DMS114 treated with DMSO at 0.1 percent for 48 hours (cell line): ENCODE measurements at regions not wholly inside any gene's neighbourhood (a gene's known extent, or its start where the extent isn't known, plus 50 kb on each side); places are given as distances from the start of the nearest gene placed in this dataset.

Experiments
- DNase-seq: peaks from one replicate; lab custom pipeline; 2025; ENCODE audit not compliant: unreplicated experiment; lab: John Stamatoyannopoulos, UW

DNA sequence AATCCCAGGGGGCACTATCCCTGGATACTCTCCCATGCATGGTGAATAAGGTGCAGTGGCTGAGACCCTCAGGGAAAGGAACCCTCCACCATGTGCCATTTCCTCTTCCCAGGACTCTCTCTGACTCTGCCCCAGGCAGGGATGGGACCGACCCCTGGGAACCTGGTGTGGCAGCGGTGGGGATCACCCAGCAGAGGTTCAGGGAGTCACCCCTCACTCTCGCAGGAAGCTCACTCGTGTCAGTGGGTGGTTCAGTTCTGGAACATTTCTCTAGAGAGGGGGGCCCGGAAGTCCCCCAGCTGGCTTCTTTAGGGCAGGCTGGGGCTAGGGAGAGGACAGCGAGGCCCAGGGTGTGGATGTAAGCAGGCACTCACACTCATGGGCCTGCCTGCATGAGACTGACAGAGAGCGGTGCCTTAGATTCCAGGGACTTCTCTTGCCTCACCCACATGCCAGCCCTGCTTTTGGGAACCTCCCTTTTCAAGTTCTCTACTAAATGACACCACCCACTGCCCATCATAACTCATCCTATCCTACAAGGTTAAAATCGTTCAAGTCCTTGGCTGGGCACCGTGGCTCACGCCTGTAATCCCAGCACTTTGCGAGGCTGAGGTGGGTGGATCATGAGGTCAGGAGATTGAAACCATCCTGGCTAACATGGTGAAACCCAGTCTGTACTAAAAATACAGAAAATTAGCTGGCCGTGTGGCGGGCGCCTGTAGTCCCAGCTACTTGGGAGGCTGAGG lies 109.7 kb upstream of the SDK2 start:
- DNase-seq: no peak

- DNase-seq: no peak
Measured at GRCh38 chr17:73754886-73755400, 110.7 kb upstream of the SDK2 start.

DNA sequence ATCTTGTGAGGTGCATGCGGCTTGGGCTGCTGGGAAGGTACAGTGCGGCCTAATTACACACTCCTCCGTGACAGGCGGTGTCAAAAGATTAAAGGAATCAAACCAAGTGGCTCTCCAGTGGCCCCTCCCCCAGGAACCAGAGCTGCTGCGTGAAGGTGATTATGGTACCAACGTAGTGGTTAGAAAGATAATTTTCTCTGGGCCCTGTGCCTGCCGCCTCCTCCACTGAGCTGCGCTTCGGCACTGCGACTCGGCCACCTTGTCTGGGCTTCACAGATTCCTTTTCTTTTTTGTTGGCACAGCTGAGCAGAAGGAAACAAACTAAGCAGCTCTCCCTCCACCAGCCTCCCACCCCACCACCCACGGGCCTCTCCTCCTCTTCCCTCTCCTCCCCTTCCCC lies 113.2 kb upstream of the SDK2 start:
- DNase-seq: no peak

- DNase-seq: no peak
Measured at GRCh38 chr17:73758245-73758644, 114.0 kb upstream of the SDK2 start.

- no peak for DNase-seq
Measured at GRCh38 chr17:73759324-73759723, 115.1 kb upstream of the SDK2 start.

GRCh38 chr17:73759734-73760438 lies 115.6 kb upstream of the SDK2 start:
- no peak for DNase-seq

- no peak for DNase-seq
Measured at GRCh38 chr17:73760439-73760758, 116.2 kb upstream of the SDK2 start.

GRCh38 chr17:73765824-73766563 lies 121.7 kb upstream of the SDK2 start:
- no peak for DNase-seq

- DNase-seq: no peak
Measured at GRCh38 chr17:73767696-73768095, 123.5 kb upstream of the SDK2 start.

DNA sequence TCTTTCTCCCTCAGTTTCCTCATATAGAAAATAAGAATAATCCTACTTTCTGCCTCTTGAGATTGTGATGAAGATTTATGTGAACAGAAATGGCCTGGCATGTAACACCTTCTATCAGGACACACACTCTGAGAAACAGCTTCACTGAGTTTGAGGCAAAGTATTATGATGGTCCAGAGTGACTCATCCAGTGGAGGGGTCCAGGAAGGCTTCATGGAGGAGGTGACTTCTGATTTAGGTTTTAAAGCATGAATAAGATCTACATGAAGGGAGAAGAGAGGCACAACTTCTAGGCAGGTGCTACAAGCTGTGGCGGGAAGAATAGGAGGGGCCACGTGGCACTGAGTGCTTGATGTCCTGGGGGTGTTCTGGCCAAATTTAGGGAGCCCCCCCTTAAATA lies 124.4 kb upstream of the SDK2 start:
- DNase-seq: no peak

DNA sequence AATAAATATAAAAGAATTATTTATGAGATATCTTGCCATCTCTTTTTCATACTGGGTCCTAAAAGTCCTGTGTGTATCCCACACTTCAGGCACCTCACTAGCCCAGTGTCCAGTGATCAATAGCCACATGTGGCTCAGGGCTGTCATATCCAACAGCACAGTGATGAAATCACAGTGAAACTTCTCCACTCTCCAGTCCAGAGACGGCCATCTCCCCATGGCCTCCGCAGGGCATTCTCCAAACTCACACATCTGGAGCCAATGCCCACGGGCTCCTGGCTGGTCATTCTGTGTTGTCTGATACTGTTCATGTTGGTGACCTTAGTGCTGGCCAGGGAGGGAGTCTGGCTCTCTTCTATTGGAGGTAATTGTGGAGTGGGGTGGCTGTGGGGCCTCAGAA lies 125.2 kb upstream of the SDK2 start:
- no peak for DNase-seq

DNA sequence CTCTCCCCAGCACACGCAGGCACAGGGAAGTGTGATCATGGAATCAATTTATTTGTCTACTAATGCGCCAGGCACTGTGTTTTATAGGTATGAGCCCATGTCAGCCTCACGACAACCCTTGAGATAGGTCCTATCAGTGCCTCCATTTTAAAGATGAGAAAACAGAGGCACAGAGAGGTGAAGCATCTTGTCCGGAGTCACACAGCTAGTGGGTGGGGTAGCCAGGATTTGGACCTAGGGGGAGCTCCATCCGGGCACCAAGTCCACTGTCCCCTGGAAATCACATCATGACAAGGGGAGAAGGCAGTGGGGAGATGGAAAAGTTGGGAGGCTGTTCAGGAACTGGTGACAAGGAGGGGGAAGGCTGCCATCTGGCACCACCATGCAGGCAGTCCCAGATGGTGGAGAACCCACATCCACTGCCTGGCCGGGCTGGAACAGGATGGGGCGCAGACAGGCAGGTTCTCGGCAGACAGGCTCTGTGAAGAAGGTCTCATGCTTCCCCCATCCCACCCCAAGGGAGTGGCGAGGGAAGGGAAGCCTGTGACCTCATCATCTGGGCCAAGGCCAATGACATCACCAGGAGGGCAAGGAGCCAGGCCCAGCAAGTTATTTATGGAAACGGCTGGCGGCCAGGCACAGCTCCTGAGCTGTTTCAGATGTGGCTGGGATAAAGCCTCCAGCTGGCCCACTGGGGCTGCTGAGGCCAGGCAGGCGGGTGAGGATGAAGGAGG lies 126.0 kb upstream of the SDK2 start:
- no peak for DNase-seq

- DNase-seq: no peak
Measured at GRCh38 chr17:73770849-73771229, 126.6 kb upstream of the SDK2 start.

GRCh38 chr17:73772107-73772705 lies 128.0 kb upstream of the SDK2 start:
- DNase-seq: no peak

- no peak for DNase-seq
Measured at GRCh38 chr17:73773702-73774101, 129.5 kb upstream of the SDK2 start.

GRCh38 chr17:73774852-73775251 lies 130.6 kb upstream of the SDK2 start:
- DNase-seq: no peak

GRCh38 chr17:73776351-73777130 lies 132.3 kb upstream of the SDK2 start:
- no peak for DNase-seq

GRCh38 chr17:73777131-73777449 lies 132.8 kb upstream of the SDK2 start:
- no peak for DNase-seq

DNA sequence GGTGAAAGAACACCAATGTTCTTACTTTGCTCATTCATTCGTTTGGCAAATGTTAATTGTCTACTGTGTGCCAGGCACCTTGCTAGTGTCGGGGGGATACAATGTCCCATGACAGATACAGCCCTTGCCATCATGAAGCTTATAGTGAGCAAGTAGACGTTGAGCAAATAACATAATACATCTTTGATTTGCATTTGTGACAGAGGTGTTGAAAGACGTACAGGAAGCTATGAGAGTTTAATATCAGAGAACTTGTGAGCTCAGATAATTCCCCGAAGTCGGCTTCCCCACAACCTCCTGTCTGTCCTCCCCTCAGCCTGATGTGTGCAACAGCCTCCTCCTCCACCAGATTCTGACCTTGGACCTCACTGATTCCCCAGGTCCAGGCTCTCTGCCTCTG lies 138.0 kb upstream of the SDK2 start:
- DNase-seq: no peak

DNA sequence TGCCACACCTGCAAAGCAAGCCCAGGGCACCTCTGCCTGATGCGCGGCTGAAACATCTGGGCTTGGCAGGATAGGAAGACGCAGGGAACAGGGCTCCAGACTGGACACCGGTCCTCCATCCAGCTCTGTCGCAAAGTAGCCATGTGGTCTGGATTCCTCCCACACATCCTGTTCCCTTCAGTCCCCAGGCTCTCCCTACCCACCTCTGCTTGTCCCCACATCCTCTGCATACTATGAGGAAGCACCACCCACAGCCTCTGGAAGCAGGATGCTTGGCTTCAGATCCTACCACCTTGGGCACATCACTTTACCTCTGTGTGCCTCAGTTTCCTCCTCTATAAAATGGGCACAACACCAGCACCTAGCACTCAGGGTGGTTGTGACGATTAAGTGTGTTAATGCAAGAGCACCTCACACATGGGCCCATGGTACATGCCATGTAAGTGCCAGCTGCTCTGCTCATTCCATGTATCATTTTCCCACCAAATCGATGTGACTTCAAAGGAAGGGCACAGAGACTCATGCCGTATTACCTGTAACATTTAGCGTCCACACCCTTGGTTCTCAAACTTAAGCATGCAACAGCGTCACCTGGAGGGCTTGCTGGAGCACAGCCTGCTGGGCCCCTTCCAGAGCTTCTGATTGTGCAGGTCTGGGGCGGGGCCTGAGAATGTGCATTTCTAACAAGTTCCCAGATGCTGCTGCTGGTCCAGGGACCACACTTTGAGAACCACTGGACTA lies 138.6 kb upstream of the SDK2 start:
- DNase-seq: no peak
